Activated CD4-positive, alpha-beta T cell treated with anti-CD3 and anti-CD28 coated beads, Interleukin-2, amount 50 U/mL, for 48 hours (primary cell): ENCODE measurements at regions not wholly inside any gene's neighbourhood (a gene's known extent, or its start where the extent isn't known, plus 50 kb on each side); places are given as distances from the start of the nearest gene placed in this dataset.

Experiments used
- DNase-seq, 2 experiments: peaks; one replicate each; pipeline ENCODE4 v3.0.0-alpha.2; 2020

DNA sequence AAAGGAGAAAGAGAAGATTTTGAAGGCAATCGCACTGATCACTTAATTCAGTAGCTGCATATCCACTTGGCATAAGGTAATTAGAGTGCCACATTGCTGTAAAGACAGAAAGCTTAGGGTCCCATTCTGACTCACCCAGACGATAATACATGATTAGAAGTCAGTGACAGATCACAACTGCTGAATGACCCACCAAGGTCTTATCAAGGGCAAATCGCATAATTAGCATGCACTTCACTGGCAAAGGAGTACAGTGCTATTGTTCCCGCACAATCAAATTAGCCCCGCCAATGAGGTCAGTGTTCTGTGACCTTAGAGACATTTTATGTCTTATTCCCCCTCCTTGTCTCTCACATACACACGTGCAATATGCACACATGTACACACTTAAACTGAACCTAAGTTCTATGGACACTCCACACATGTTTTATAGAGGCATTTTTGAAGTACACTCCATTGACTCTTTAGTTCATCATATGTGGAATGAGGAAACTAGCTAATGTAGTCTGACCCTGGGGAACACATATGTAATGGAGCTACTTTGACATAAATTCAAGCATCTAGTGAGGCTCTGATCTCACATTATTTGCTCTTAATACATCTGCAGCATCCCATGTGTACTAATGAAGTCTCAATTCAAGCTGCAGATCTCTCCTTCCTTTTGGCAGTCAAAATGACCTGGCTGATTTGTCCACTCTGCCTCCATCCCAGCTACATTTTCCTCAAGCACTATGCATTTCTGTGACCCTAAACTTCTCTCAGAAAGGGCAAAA, 673.8 kb upstream of the FANCL start:
- DNase-seq, result no peak

DNA sequence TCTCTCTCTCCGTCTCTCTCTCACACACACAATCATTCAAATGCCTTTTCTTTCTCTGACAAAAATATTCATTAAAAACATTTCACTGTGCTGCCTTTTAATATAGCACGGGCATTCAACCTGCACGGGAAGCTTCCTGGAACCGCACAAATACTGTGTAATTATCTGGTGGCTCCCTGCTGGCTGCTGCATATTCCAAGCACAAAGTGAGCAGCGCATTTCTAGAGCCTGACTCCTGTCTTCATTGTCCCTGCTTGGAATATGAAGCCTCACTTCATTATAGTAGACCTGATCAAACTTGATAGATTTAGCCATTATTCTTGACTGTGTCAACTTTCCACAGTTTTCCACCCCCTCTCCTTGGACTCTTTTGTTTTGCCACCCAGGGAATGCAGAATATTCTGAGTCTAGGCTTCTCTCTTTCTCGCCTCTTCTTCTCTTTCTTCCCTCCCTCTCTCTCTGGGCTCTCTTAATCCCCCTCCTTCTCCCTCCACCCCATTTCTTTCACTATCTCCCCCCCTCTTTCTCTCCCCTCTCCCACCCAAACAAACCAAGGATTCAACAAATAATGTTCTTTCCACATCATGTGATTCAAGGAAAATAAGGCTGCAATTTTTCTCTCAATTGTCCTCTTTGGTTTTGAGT, 672.1 kb upstream of the FANCL start:
- no peak for DNase-seq

DNA sequence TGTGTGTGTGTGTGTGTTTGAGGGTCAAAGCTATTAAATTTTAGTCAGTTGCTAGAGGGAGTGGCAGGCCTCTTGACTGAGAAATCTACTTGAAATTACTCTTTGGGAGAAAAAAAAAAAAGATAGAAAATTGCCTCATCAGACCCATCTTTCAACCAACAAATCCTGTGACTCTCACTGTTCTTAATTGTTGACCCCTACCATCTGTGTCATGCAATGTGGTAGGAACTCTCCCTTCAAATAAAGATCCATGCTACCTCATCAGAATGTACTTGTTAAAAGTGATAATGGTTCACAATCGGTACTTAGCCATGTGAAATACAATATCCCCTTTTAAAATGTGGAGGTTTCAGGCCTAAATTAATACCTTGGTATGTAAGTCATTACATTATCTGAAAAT, 670.8 kb upstream of the FANCL start:
- no peak for DNase-seq

DNA sequence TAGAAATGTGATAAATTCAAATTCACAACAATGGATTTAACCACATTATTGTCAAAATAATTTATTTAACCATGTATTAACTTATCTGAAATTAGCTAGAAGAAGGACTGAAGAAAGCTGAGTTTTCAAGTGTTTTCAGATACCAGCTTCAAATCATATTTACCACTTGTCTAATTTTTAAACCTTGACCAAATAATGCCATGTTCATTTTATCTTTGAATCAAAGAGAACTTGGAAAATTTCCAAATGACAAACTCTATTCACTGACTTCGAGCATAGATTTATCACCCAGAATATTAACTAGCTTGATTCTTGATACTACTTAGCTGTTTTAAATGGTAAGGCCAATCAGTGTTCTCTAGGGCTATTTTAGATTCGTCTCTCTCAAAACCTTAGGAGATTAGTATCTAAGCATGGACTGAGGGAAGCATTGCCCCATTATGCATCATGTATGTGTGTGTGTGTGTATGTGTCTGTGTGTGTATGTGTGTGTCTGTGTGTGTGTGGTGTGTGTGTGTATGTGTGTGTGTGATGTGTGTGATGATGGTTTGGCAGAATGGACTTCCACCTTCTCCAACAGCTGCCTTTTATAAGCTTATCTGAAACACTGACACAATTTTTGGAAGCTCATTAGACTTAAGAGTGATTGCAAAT, 667.5 kb upstream of the FANCL start:
- no peak for DNase-seq

DNA sequence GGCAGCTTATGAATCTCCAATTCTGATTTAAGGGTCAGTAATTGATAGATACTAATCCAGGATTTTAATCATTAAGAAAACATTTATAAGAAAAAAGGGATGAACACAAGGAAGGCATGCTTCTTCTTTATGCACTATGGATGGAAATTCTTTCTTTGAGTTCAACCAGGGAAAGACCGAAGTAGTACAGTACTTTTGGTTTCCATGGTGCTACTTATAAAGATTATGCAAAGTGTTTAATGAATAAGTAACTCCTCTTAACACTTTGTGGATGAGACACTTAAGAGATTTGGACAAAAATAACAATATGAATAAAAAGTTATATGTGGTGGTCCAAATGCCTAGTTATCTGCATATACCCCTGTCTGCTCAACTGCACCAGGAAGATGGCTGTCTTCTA, 666.5 kb upstream of the FANCL start:
- DNase-seq, result no peak

DNA sequence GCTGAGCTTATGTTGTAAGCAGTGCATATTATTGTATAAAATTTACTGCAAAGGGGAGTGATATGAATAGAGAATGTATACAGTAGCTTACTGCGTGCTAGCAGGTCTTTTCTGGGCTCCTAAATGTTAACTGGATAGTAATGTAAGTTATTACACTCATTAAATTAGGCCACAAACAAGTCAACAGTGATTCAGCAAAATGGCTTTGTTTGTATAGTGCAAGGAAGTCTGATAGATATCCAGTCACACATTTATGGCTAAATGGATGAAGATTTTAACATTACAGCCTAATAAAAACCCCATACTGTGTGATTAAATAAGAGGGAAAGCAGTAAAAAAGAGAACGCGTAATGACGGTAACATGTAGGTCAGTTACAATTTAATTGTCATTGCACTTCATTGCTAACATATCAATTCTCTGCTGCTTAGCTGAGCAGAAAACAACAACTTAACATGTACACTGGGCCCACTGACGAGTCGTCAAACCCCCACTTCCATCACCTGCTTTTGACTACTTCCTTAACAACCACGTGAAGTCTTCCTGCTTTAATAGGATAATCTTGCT, 665.0 kb upstream of the FANCL start:
- no peak for DNase-seq

DNA sequence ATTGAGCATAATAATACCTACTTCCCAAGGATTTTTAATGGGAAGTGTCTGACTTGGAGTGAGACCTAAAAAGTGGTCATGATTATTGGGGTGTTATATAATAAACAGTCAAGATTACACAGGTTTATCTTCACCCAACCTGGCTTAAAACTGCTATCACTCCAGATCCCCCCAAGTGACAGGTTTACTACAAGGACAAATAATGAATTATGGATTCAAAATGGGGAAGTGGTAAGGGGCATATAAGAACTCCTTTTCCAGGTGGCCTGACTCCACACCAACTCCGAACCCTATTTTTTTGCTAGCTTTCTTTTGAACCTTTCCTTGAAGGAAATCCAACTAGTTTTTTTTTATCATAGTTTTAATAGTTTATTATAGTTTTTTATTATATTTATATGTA, 663.0 kb upstream of the FANCL start:
- DNase-seq, result no peak

DNA sequence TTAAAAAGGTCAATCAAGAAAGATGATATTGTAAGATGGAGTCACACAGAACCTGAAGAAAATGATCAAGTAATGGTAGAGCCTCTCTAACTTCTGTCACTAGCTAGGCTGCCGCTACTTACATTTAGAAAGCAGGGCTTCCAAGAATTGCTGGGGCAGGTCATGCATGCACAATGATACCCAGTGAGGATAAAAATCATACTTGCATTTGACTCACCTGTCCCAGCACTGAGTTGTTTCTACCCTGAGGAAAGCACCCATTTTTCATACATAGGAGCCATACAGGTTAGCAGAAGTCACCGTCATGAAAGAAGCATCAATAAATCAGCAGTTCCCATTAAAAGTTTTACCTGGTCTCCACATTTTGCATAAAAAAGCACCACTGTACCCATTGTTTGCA, 662.3 kb upstream of the FANCL start:
- DNase-seq, result no peak

DNA sequence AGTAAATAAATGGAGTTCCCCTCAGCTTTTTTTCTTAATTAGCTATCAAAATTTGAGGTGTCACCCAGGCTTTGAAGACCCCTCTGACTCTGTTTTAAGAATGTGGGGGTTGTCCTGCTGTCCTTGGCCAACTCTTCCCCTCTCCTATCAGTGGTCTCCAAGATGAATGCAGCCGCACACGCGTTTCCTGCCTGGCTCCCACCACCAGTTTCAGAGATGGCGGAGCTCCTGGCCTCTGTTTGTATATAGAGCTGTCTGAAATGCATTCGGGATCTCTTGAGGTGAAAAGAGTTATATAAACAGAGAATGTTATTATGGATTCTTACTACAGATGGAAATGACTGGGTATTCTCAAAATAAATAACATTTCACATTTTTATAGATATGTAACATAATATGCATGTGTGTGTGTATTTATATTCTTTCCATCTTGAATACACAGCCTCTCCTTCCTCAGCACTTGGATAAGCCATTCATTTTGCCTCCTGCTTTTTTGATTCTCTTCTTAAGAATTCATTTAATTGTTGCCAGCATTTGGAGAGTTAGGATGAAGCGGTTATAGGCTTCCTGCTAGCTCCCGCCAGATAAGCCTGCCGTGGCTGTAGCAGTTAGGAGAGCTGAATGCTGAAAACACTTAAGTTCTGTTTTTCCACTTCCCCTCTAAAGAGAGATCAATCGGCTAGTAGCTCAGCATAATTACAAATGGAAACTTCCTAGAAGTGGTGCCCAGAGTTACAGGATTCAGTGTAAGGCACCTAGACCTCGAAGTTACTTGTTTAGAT, 659.3 kb upstream of the FANCL start:
- DNase-seq, result no peak

DNA sequence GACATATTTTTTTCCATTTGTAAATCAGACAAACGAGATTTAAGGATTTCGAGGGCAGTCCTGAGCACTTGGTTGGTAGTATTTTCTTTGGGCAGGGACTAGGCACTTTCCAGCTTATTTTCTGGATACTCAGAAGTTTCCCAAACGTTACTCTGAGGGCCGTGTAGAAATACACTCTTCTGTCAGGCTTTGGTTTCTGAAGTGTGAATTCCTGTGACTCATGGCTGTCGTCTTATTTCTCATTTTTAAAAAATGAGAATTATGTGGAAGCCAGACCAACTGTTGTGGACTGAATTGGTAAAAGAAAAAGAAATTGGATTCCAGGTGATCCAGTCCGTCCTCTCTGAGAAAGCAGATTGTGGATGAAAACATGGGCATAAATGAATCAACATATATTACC, 658.6 kb upstream of the FANCL start:
- no peak for DNase-seq

DNA sequence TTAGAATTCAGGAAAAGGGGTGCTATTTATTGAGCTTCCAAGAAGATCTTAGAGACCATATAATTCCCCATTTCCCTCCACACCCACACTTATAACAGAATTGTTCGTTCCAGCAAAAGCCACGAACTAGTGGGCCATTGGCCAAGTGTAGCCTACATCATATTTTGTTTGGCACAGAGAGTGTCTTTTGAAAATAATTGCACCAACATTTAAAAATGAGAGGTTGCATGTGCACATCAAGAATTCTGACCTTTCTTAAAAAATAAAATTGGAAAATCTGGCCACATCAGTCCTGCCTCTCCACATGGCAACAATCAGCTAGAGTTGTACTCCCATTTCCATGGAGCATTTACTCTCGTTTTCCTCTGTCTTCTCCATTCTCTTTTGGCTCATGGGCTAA, 655.5 kb upstream of the FANCL start:
- DNase-seq, result no peak

DNA sequence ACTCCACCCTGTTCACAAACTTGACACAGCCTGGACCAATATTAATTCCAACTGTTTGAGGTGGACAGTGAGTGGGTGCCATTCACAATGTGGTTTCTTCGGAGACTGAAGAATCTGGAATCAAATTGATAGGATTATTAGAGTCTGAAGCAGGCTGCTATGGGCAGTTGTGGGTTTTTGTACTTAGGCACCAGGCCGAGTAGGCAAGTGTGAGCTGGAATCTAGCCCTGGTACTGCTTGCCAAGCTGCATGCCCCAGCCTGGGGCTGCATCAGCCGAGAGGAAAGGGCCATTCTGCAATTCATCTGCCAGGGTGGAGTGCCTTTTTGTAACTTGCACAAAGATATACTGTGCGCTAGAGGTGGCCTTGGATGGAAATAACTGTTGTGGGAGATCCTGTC, 654.7 kb upstream of the FANCL start:
- DNase-seq, result no peak

DNA sequence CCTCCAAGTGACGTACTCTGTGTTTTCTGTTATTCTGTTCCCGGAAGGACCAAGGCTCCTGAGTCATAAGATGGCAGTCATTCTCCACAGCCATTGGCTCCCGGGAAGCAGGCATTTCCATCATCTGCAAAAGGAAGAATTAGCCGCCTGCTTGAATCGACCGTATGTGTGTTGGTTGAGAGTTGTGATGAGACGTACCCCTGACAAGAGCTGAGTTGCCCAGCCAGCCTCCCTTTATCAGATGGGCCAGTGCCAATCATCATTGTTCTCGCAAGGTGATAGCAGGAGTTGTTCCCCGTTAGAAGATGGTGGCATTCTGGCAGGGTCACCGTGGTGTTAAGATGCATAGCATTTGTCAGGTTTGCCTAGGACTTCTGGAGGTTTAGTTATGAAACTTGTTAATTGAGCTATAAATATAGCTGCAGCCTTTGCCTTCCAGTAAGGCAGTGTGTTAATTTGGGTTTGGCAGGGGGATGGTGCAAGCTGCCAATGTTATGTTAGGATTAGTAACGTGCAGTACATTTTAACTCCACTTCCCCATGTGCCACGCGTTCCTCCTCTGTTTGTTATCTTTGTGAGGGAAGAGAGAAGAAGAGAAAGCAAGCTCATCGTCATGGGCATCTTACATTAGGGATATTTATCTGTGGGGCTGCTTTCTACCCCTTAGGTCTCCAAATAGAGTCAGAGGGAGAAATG, 652.7 kb upstream of the FANCL start:
- DNase-seq, result no peak

DNA sequence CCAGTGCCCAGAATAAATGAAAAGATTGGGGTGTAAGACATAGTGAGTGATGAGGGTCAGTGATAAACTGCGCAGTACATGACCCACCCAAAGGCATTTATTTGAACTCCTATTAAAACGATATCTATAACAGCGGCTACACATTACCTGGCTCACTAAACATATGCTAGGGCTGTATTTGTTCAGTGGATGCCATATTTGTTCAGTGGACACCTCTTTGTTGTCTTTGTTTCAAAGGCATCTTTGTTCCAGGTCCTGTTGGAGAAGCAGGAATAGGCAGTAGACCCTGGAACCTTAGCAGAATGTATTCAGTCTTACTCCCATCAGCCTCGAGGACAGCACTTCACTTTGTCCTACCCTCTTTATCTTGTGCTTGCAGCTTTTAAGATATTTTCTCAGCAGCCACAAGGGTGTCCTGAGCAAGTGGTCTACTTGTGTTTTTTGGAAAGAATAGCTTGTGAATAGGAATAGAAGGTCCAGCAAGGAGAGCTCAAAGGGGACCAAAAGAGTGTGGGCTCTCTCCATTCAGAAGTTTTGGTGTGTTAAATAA, 650.8 kb upstream of the FANCL start:
- DNase-seq, result no peak

DNA sequence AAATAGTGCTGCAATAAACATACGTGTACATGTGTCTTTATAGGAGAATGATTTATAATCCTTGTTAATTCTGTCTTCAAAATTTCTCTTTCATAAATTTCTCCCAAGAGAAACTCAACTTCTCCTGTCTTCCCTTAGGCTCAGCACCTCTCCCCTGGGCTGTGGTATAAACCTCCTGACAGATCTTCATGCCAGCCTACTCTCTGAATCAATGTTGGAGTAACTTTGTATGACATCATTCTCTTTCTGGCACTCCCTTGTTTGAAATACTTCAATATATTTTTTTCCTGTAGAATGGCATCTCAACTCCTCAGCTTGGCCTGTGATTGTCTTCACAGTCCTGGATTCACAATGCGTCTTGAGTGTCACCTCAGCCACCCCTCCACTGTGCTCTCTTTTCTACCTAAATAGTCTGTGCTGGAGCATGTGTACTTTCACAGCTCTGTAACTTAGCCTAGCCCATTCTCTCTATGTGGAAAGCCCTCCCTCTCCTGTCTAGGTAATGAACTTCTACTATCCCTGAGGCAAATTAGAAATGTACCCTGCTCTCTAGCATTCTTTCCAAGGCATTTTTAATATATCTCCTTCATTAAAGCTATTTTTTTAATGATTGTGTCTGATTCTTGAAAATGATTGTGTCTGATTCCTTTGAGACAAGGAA, 649.9 kb upstream of the FANCL start:
- DNase-seq, result no peak

DNA sequence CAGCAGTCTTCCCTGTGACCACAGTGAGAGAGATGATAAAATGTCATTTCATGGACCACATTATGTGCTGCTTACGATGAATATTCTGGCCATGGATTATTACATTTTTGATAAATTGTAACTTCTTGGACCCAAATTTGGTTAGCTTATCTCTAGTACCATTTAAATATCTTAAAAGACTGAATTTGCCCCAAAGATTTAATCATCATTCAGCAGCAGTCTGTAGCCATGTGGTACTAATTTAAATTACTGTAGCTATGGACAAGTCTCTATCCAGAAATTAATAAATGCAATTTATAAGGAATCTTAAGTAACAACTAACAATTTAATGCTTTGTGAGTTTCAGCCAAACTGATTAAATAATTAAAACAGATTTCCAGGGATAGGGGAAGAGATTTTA, 644.9 kb upstream of the FANCL start:
- DNase-seq, result no peak

DNA sequence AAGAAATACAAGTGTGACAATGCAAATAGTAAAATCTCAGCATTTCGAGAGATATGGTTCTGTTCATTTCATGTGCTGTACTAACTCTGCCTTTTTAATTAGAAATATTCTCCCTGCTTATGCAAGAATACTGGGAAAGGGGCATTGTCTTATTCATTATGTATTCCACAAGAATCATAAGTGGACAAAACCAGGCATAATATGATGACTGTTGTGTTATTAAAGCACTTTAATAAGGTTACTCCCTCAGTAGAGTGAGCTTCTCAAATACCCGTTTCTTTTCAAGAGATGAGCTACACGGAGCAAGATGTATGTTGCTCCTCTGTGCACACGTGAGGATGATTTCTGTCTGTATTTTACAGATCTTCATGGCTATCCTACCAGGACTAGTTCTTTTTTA, 638.7 kb upstream of the FANCL start:
- DNase-seq, result no peak

DNA sequence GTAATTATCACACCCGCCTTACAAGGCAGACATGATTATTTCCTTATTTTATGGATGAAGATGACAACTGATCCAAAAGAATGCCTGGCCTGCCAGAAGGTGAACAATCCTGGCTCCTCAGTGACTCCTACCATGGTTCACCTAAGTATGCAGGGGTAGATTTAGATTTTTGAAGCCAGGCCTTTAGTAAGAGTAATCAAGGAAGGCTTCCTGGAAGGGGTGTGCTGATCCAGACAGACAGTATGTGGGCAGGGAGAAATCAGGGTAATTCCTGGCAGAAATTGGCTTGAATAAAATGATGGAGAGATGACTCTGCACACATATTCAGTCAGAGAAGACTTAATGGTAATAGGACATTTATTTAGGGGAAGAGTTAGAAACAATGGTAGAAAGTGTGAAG, 637.7 kb upstream of the FANCL start:
- DNase-seq, result no peak

DNA sequence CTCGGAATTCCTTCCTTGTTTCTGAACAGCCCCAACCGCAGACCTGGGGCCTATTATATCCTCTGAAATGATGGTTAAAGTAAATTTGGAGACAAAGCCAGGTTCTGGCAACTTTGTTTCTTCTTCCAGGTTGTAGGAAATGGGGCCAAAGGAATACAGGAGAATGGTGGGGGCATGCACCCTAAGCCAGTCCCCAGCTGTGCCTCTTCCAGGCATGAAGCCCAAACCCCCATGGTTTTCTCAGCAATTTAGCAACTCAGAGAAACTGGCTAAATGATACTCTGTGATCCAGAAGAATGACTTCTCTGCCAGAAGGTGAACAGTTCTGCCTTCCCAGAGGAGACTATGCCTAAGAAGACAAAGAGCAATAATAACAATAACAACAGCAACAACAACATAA, 635.0 kb upstream of the FANCL start:
- no peak for DNase-seq

DNA sequence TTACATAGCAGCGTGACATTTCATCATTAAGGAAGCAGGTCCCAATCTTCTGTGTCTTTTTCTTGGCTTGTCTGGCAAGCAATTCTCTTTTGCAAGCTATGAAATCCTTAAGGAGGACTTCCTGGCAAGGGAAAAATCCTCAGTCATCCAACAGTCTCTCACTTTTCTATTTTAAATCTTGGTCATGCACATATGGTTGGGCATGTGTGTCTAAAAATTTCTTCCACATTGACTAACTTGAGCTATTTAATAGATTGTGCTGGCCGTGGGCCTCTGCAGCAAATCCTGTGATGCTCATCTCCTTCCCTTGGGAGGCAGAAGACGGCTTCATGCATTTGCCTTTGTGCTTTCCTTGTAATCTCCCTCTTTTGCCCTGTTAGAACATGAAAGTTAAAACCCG, 634.3 kb upstream of the FANCL start:
- no peak for DNase-seq

DNA sequence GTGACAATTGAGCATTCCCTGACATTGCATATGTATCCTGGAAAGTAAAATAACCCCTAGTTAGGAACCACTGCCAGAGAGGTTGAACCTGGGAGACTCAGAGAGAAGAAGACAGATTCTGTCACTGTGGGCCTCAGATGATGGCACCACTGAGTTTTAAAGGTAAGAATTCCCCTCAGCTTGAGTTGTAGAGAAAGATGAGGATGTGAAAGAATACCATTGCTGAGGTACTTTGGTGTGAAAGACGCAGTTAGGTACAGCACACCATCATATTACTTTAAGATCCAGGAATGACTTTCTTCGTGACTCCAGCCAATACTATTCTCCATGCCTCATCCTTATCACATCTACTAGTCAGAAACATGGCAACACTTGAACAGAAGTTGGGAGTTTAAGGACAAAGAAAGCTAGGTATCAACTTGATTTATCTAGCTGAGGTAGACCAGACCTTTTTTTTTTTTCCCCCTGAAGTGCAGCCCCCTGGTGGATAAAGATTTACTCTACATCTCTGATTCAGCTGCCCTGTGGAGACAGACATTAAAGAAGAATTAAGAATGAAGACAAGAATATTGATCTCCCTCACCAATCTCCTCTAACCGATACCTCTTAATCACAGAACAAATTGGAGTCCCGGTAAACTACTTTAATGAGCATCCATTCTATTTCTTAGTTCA, 630.5 kb upstream of the FANCL start:
- DNase-seq, result no peak
